NCI-H82 treated with DMSO at 0.1 percent for 48 hours (cell line): ENCODE measurements at regions not wholly inside any gene's neighbourhood (a gene's known extent, or its start where the extent isn't known, plus 50 kb on each side); places are given as distances from the start of the nearest gene placed in this dataset.
"Not testable (repeated sequence)": the region's sequence is repeated elsewhere in the genome, so short reads cannot be mapped to it uniquely, and the experiment has no call there.

Experiments used
- DNase-seq: peaks from one replicate; lab custom pipeline; 2025; ENCODE audit not compliant: unreplicated experiment; lab: John Stamatoyannopoulos, UW

- DNase-seq = no peak
These were observed 54.4 kb upstream of the CPHXL start for GRCh38 chr16:75780669-75781068.

- no peak for DNase-seq
These were observed 55.5 kb upstream of the CPHXL start for GRCh38 chr16:75781683-75782343.

DNA sequence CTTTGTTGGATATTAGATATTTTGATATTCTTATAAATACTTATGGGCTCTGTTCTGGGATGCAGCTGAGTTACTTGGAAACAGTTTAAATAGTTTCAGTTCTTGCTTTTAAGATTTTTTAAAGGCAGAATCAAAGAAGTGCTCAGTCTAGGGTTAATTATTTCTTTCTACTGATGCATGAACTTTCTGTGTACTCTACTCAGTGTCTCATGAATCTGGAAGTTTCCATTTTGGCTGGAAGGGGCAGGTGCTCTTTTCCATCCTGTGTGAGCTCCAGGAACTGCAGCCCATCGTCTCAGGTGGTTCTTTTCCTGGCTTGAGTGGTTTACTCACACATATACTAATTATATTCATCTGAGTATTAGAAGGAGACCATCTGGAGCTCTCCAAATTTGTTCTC is 61.1 kb upstream of the CPHXL start:
- no peak for DNase-seq

- DNase-seq = peak; percentile 11
These were observed 62.9 kb upstream of the CPHXL start for GRCh38 chr16:75789237-75789636.

DNA sequence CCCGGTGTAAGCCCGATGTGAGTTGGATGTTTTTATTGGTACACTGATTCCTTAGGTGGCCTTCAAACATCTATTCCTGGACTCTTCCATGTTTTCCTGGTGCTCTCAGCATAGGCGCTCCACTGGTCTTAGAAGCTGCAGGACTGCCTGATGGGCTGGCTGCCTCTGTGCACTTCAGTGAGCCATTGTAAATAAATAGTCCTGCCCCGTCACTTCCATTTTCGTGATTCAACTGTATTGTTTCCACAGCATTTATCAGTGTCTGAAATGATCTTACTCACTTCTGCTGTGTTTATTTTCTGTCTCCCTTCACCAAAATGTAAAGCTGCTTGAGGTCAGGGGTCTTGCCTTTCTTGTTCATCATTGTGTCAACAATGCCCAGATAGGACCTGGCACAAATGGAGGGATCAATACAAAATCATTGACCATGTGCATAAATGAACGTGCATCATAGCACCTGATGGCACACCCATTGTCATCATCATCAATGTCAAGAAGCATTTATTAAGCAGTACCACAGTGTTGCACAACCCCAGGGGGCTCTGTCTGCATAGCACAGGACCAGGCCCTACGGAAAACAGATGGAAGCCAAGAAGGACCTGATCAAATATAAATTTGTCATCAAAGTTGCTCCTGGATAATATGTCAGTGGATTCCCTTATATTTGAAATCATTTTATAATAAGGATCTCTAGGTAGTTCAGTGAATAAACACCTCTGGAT is 66.6 kb upstream of the CPHXL start:
- DNase-seq = no peak

DNA sequence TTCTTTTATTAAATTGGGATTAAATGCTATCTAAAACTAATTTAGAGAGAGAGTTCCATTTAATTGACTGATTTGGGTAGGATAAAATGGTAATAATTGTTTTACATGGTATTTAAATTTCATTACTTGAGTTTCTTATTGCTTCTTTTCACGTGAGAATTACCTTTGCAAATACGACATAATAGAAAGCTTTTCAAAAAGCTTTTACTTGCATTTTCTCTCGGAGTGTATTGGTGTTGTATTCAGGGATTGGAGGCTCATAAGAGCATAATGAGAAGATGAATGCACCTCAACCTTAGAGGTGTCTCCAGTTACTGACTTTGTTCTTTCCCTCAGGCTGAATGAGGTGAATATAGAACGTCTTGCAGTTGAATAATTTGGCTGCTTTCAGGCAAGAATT is 67.4 kb upstream of the CPHXL start:
- no peak for DNase-seq

DNA sequence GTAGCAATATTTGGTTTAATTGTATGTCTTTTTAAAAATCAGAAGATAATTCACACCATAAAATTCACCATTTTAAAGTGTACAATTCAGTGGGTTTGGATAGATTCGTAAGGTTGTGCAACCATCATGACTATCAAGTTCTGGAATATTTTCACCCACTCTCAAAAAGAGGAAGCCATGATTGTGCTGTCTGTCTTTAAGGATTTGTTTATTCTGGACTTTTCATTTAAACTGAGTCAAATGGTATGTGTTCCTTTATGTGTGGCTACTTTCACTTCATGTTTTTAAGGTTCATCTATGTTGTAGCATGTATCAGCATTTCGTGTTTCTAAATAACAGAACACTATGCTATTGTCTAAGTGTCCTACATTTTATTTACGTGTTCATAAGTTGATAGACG is 68.1 kb upstream of the CPHXL start:
- no peak for DNase-seq

- no peak for DNase-seq
These were observed 72.4 kb upstream of the CPHXL start for GRCh38 chr16:75798714-75799113.

DNA sequence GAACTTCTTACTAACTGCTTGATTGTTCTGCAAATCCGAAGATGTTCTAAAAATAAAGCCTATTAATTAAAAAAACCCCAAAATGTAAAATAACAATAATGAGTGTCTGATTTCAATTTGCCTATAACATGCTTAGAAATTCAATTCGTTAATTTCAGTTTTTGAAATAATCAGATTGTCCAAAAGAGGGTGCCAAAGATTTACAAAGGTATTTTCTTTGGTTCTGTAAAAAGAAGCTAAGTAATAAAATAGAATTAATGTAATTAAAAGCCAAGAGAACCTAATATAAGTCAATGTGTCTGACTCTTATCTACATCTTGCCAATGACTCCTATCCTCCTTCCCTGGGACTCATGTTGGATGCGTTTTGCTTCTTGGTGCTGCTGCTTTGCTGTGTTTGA is 75.0 kb upstream of the CPHXL start:
- no peak for DNase-seq

DNA sequence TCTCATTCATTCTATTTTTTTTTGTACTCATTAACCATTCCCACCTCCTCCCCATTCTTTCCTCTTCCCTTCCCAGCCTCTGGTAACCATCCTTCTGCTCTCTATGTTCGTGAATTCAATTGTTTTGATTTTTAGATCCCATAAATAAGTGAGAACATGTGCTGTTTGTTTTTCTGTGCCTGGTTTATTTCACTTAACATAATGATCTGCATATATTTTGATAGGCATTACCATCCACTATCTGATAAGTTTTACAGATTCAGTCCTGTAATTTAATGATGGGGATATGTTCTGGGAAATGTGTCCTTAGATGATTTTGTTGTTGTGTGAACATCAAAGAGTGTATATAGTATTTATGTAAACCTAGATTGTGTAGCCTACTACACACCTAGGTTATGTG is 77.5 kb upstream of the CPHXL start:
- DNase-seq = no peak

DNA sequence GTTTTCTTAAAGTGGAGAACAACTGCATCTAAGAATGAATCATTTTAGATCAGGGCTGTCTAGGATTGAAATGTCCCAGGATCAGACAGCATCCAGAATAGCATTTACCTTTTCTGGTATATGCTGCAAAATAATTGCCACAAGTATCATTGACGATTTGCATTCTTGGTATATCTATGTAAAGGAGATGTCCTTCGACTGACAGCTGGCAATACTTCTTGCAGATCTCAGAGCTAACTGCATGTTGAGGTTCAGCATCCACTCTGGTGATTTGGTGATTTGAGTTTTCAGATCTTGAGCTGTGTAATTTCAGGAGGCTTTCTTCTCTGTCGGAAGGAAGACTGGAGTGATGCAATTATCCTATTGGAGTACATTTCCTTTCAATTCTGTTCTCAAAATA is 78.1 kb upstream of the CPHXL start:
- DNase-seq = no peak

GRCh38 chr16:75805946-75806345 is 79.7 kb upstream of the CPHXL start:
- DNase-seq = no peak

GRCh38 chr16:75806487-75806886 is 80.2 kb upstream of the CPHXL start:
- DNase-seq = no peak

DNA sequence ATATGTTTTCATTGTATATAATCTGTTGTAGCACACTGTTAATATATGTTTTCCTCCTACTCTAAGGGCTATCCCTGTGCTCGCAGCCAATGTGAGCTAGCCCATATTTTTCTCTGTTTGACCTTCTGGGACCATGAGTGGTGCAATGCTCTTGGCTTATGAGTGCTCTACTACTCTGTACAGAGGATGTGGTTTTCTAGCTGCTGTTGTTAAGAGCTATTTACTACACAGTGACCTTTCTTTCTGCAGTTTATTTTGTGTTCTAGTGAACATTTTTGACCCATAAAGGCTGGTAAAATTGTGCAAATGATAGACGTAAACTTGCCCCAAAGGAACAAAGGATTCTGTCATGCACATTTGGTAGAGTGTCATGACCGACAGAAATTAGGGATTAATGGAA is 84.1 kb upstream of the CPHXL start:
- no peak for DNase-seq

GRCh38 chr16:75811020-75811634 is 84.8 kb upstream of the CPHXL start:
- DNase-seq = no peak

DNA sequence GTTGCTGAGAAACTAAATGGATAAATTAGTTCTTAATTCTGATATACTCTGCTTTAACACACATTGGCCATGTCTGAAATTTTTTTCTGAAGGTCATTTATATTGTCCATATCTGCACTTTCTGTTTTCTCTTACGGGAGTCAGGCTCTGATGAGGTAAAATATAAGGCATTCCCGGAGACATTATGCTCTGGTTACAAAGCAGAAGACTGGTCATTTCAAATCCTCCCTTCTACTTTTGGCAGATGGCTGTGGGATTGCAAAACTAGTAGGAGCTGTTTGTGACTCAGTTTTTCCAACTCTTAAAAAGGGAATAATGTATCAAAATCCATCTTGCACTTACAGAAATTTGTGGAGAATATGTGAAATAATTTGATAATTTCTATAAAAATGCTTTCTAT is 92.2 kb upstream of the CPHXL start:
- DNase-seq = no peak

GRCh38 chr16:75820672-75821071 is 94.4 kb upstream of the CPHXL start:
- DNase-seq = no peak

DNA sequence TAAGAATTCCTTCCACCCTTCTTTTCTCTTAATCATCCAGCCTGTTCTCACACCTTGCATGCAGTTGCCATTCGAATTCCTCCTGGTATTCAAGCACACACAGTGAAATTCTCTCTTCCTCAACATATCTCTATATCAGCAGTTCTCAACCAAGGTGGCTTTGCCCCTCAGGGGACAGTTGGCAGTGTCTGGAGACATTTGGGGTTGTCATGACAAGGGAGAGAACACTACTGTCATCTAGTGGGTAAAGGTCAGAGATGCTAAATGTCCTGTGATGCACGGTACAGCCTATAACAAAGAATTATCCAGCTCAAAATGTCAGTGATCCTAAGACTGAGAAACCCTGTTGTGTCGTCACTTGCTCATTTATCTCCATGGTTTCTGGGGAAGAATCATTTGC is 94.8 kb upstream of the CPHXL start:
- DNase-seq = no peak

- not testable (repeated sequence) for DNase-seq
These were observed 99.5 kb upstream of the CPHXL start for GRCh38 chr16:75825750-75826149.

DNA sequence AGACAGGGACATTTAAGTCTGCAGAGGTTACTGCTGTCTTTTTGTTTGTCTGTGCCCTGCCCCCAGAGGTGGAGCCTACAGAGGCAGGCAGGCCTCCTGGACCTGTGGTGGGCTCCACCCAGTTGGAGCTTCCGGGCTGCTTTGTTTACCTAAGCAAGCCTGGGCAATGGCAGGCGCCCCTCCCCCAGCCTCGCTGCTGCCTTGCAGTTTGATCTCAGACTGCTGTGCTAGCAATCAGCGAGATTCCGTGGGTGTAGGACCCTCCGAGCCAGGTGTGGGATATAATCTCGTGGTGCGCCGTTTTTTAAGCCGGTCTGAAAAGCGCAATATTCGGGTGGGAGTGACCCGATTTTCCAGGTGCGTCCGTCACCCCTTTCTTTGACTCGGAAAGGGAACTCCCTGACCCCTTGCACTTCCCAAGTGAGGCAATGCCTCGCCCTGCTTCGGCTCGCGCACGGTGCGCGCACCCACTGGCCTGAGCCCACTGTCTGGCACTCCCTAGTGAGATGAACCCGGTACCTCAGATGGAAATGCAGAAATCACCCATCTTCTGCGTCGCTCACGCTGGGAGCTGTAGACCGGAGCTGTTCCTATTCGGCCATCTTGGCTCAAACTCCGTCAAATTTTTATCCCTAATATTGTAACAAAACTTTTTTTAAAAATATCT is 101.2 kb upstream of the CPHXL start:
- DNase-seq = not testable (repeated sequence)

DNA sequence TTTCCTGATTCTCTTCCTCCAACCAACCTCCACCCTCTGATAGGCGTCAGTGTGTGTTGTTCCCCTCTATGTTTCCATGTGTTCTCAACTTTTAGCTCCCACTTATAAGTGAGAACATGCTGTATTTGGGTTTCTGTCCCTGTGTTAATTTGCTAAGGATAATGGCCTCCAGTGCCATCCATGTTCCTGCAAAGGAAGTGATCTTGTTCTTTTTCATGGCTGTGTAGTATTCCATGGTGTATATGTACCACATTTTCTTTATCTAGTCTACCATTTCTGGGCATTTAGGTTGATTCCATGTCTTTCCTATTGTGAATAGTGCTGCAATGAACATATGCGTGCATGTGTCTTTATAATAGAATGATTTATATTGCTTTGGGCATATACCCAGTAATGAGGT is 107.1 kb upstream of the CPHXL start:
- not testable (repeated sequence) for DNase-seq
